NCI-H510A treated with DMSO at 0.1 percent for 48 hours (cell line): ENCODE measurements at regions not wholly inside any gene's neighbourhood (a gene's known extent, or its start where the extent isn't known, plus 50 kb on each side); places are given as distances from the start of the nearest gene placed in this dataset.
"Not testable (repeated sequence)": the region's sequence is repeated elsewhere in the genome, so short reads cannot be mapped to it uniquely, and the experiment has no call there.

Experiments
- DNase-seq: peaks from one replicate; lab custom pipeline; 2025; lab: John Stamatoyannopoulos, UW

- DNase-seq: no peak
These were observed 133.4 kb downstream of the MACC1 start for GRCh38 chr7:20083781-20084180.

DNA sequence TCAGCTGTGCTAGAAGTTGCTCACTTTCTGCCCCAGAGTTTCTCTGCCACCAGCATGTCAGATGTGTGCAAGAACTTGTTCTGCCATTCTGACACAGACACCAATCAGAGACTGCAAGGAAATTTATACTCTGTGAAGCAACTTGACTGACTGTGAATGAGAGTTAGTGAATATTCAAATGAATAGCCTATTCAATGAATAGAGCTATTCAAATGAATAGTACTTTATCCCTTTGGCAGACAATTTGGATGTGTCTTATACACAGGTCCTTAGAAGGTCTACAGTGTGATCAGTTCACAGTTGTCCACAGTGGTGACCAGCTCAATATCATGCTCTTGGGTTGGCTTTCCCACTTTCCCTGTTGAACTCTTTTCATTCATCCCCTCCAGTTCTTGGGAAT is 138.1 kb downstream of the MACC1 start:
- DNase-seq: no peak

GRCh38 chr7:20076835-20077234 is 140.3 kb downstream of the MACC1 start:
- no peak for DNase-seq

DNA sequence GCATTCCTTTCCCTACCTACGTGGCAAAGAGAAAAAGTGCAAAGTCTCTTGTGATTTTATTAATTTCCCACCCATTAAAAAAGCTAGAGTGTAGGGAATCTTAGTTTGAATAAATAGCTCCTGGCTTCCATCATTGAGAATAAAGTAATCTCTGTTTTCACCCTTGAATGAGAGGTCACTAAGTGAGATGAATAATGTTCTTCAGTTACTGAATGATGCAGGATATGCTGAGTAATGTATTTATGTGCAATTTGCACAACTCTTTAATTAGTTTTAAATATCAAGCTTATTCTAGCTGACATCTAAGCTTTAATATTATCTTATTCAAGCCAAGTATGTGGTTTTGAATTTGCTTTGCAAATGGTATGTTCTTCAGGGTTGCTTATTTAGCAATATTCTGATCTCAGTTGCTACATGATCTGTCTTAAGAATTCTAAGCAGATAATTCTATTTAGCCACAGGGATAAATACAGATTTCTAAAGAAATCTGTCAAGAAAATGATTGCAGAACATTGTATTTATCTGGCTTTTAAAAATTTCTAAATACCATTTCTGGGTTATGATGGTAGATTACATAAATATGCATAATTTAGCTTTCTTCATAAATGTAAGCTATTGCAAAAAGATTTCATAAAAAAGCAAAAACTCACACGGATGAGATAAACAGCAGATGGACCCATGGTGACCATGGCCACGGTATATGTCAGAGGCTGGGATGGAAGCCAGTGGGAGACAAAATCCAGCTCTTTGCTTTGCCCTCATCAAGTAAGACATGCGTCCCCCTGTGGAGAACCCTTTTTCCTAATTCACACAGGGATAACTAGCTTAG is 141.0 kb downstream of the MACC1 start:
- no peak for DNase-seq

DNA sequence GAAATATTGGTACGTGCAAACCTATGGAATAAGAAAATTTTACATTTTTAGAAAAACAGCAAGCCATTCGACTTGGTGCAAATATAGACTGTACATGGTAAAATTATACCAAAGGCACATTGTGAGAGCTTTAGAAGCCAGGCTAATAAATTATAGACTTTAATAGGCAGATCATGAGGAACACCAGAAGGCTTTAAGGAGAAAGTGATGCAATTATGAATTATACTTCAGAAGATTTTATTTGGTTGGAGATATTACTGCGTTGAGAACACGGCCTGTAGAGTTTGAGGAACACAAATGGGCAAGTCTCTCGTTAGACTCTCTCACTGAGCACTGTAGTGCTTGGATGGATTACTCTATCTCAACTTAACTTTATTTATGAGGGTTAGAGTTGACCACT is 141.7 kb downstream of the MACC1 start:
- DNase-seq: no peak

GRCh38 chr7:20068004-20068403 is 149.2 kb downstream of the MACC1 start:
- not testable (repeated sequence) for DNase-seq

GRCh38 chr7:20064974-20065862 is 152.0 kb downstream of the MACC1 start:
- no peak for DNase-seq

- DNase-seq: no peak
These were observed 152.8 kb downstream of the MACC1 start for GRCh38 chr7:20064181-20064970.

DNA sequence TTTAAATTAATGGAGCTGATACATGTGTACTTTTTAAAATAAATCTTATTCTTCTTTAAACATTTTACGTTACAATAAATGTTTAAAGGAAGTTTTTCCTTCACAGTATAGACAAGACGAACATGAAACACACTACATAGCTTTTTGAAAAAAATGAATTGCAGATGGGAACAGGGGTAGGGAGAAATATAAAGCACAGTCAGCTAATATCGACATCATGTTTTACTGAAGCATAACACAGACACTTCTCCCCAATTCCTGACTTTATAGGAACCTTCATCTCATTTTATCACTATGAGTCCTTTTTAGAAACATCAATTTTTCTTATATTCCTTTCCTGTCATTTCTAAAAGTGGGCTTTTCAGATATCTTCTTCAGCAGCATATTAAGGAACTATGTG is 153.5 kb downstream of the MACC1 start:
- no peak for DNase-seq

- no peak for DNase-seq
These were observed 154.3 kb downstream of the MACC1 start for GRCh38 chr7:20062932-20063331.

GRCh38 chr7:20053334-20054104 is 163.7 kb downstream of the MACC1 start:
- no peak for DNase-seq

- no peak for DNase-seq
These were observed 166.8 kb downstream of the MACC1 start for GRCh38 chr7:20050241-20050966.

DNA sequence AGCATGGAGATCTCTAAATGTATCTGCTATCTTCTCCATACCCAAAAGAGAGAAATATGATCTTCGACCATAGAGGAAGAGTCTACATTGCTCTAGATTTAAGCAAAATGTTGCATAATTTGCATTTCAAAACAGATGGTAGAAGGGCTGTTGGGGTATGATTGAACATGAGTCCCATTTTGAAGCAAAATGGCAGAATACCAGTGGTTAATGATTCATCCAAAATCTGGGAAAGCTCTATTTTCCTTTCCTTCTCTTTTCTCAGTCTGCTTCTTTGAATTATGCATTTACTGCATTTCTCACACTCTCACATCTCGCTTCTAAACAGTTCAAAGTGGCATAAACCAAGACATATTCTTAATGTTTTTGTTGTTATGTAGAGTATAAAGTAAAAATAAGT is 178.5 kb downstream of the MACC1 start:
- no peak for DNase-seq

DNA sequence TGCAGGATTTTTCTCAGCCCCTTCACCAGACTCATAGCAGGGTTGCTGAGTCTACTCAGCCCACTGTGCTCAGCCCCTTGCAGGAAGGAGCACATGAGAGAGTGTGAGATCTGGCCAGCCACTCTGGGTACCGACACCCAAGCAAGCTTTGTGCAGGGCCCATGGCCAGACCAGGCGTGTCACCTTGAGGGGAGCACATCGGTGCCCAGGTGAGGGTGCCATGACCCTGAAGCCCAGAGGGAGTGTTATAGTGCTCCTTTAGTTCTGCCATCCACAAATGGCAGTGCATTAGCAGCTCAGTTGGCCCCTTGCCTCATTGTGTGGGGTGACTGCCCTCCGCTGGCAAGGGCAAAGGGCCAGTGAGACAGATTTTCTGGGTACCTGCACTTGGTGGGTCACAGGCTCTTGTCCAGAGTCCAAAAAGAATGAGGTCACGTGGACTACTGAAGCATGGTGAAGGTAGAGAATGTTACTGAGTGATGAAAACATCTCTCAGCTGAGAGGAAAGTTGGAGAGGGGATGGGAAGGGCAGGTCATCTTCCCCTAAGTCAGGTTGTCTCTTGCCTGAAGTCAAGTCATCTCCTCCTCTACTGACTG is 181.8 kb downstream of the MACC1 start:
- no peak for DNase-seq

- DNase-seq: no peak
These were observed 183.4 kb downstream of the MACC1 start for GRCh38 chr7:20033621-20034400.

GRCh38 chr7:20032741-20033140 is 184.4 kb downstream of the MACC1 start:
- no peak for DNase-seq

DNA sequence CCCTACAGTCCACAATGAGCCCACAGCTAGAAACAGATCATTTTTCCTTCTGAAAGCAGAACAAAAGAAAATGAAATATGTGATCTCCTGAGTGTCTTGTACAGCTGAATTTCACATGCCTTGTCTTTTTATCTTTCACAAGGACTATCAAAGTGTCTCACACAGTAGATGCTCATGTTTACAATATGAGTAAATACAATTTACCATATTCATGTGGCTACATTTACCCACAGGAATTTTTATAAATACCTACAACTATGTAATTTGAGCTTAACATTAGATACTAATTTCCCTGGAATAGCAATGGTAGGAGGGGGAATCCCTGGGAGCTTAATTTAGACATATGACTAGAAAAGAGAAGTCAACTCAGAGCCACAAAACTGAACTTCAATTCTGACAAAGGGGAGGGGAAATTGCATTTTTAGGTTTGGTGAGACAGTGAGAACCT is 186.2 kb downstream of the MACC1 start:
- no peak for DNase-seq

DNA sequence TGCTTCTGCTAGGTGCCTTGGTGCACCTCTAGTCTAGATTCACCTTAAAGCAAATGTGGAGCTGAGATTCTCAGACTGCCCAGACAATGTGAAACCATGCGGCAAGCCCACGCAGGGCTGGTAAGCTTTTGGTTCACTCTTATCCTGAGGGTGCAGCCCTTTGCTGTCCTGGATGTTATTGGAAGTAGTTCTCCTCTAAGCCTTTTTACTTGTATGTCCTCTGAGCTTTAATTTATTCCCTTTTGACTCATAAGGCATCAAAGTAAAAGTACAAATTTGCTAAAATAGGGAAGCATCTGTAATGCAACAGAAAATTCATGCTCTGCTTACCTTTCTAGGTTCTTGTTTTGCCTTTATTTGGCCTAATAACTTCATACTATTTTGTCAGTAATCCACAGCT is 186.8 kb downstream of the MACC1 start:
- DNase-seq: no peak

DNA sequence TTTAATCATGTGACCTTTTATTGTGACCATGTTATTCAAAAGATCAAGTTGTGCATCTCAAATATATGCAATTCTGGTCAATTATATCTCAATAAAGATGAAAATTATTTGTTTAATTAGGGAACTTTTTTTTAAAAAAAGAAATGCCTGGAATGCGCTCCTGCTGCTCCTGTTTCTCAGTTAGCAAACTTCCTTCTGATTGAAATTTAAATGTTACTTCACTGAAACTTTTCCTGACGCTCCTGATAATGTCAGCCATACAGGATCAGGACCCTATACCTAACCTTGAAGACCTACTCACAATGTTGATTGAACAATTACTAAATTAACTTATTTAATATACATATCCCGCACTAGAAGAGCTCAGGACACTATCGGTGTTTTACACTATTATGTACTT is 190.4 kb downstream of the MACC1 start:
- DNase-seq: no peak

- no peak for DNase-seq
These were observed 195.4 kb downstream of the MACC1 start for GRCh38 chr7:20021831-20022230.
